HEK293 (cell line): ENCODE measurements at regions not wholly inside any gene's neighbourhood (a gene's known extent, or its start where the extent isn't known, plus 50 kb on each side); places are given as distances from the start of the nearest gene placed in this dataset.
"Not testable (repeated sequence)": the region's sequence is repeated elsewhere in the genome, so short reads cannot be mapped to it uniquely, and the experiment has no call there.

Experiments
- ZEB2 ChIP-seq: fragments of 450-650 bp; formaldehyde crosslinking; IDR thresholded peaks from 2 replicates; pipeline ENCODE4 v1.5.1; 2016; ENCODE audit warnings: missing biosample characterization, missing genetic modification characterization
- TF ChIP-seq, protein P1 (sequence below): fragments of 450-650 bp; formaldehyde crosslinking; IDR thresholded peaks from 2 replicates; pipeline ENCODE4 v1.5.1; 2016; ENCODE audit warnings: missing biosample characterization, missing genetic modification characterization
- TF ChIP-seq, protein P2 (sequence below): fragments of 450-650 bp; formaldehyde crosslinking; IDR thresholded peaks from 2 replicates; pipeline ENCODE4 v1.5.1; 2016; ENCODE audit warnings: missing biosample characterization, missing genetic modification characterization
- TF ChIP-seq, protein P3 (sequence below): fragments of 450-650 bp; formaldehyde crosslinking; IDR thresholded peaks from 2 replicates; pipeline ENCODE4 v1.5.1; 2016; ENCODE audit warnings: missing biosample characterization, missing genetic modification characterization, low read depth

DNA sequence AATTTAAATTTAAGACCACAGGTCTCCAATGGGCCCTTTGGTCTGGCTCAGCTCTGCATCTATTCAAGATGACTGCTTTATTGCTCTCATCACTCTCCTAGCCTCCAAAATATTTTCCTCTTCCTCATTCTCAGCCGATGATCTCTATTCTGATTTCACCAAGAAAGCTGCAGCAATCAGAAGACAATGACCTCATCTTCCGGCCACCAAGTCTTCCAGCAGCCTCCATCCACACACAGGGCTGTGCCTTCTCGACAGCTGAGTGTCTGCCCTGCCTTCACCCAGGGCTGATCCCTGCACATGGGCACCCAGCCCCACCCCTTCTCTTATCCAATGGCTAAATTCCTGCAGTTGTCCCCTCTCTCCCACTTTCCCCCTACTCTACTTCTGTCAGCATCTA lies 167.1 kb upstream of the NBPF12 start:
- TF ChIP-seq, protein P1, sequence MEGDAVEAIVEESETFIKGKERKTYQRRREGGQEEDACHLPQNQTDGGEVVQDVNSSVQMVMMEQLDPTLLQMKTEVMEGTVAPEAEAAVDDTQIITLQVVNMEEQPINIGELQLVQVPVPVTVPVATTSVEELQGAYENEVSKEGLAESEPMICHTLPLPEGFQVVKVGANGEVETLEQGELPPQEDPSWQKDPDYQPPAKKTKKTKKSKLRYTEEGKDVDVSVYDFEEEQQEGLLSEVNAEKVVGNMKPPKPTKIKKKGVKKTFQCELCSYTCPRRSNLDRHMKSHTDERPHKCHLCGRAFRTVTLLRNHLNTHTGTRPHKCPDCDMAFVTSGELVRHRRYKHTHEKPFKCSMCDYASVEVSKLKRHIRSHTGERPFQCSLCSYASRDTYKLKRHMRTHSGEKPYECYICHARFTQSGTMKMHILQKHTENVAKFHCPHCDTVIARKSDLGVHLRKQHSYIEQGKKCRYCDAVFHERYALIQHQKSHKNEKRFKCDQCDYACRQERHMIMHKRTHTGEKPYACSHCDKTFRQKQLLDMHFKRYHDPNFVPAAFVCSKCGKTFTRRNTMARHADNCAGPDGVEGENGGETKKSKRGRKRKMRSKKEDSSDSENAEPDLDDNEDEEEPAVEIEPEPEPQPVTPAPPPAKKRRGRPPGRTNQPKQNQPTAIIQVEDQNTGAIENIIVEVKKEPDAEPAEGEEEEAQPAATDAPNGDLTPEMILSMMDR = not testable (repeated sequence)
- TF ChIP-seq, protein P2, sequence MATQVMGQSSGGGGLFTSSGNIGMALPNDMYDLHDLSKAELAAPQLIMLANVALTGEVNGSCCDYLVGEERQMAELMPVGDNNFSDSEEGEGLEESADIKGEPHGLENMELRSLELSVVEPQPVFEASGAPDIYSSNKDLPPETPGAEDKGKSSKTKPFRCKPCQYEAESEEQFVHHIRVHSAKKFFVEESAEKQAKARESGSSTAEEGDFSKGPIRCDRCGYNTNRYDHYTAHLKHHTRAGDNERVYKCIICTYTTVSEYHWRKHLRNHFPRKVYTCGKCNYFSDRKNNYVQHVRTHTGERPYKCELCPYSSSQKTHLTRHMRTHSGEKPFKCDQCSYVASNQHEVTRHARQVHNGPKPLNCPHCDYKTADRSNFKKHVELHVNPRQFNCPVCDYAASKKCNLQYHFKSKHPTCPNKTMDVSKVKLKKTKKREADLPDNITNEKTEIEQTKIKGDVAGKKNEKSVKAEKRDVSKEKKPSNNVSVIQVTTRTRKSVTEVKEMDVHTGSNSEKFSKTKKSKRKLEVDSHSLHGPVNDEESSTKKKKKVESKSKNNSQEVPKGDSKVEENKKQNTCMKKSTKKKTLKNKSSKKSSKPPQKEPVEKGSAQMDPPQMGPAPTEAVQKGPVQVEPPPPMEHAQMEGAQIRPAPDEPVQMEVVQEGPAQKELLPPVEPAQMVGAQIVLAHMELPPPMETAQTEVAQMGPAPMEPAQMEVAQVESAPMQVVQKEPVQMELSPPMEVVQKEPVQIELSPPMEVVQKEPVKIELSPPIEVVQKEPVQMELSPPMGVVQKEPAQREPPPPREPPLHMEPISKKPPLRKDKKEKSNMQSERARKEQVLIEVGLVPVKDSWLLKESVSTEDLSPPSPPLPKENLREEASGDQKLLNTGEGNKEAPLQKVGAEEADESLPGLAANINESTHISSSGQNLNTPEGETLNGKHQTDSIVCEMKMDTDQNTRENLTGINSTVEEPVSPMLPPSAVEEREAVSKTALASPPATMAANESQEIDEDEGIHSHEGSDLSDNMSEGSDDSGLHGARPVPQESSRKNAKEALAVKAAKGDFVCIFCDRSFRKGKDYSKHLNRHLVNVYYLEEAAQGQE (tag by site-specific recombination) = not testable (repeated sequence)
- TF ChIP-seq, protein P3, sequence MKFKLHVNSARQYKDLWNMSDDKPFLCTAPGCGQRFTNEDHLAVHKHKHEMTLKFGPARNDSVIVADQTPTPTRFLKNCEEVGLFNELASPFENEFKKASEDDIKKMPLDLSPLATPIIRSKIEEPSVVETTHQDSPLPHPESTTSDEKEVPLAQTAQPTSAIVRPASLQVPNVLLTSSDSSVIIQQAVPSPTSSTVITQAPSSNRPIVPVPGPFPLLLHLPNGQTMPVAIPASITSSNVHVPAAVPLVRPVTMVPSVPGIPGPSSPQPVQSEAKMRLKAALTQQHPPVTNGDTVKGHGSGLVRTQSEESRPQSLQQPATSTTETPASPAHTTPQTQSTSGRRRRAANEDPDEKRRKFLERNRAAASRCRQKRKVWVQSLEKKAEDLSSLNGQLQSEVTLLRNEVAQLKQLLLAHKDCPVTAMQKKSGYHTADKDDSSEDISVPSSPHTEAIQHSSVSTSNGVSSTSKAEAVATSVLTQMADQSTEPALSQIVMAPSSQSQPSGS (tag by site-specific recombination) = not testable (repeated sequence)
- TF ChIP-seq ZEB2 (tag by site-specific recombination) = not testable (repeated sequence)
